CD8-positive, alpha-beta memory T cell (primary cell): ENCODE measurements at regions not wholly inside any gene's neighbourhood (a gene's known extent, or its start where the extent isn't known, plus 50 kb on each side); places are given as distances from the start of the nearest gene placed in this dataset.

Experiments used
- CTCF ChIA-PET: fragments of 350-600 bp; sonication (Branson Sonifier 250); formaldehyde crosslinking; loops from one replicate; lab custom pipeline; 2021; ENCODE audit warnings: antibody characterized with exemption; lab: Charles Lee
- POLR2A ChIA-PET: fragments of 350-600 bp; sonication (Branson Sonifier 250); formaldehyde crosslinking; loops from one replicate; lab custom pipeline; 2021; ENCODE audit warnings: antibody characterized with exemption; lab: Charles Lee
- DNase-seq, 5 donors: peaks; one replicate each; pipeline versions ENCODE4 v3.0.0 to v3.0.0-alpha.2; 2020 to 2022; ENCODE audit warnings: mixed read lengths in 1 of 5
- H3K27ac ChIP-seq: one replicate; pipeline ENCODE4 v1.7.0; 2013; ENCODE audit warnings: low read depth, mild to moderate bottlenecking, low read length, moderate library complexity
- H3K27me3 ChIP-seq: 2 replicates; pipeline ENCODE4 v1.7.0; 2013; ENCODE audit warnings: low read length, mild to moderate bottlenecking; ENCODE audit not compliant: insufficient read depth, poor library complexity, severe bottlenecking
- H3K36me3 ChIP-seq: 2 replicates; pipeline ENCODE4 v1.7.0; 2013; ENCODE audit warnings: mild to moderate bottlenecking, low read length, moderate library complexity; ENCODE audit not compliant: insufficient read depth
- H3K4me1 ChIP-seq: 2 replicates; pipeline ENCODE4 v1.7.0; 2013; ENCODE audit warnings: mild to moderate bottlenecking, low read length, moderate library complexity; ENCODE audit not compliant: insufficient read depth
- H3K4me3 ChIP-seq: 2 replicates; pipeline ENCODE4 v1.7.0; 2013; ENCODE audit warnings: mild to moderate bottlenecking, low read length
- H3K9me3 ChIP-seq: 2 replicates; pipeline ENCODE4 v1.7.0; 2013; ENCODE audit warnings: mild to moderate bottlenecking, low read length
- H3K27ac Mint-ChIP-seq, 8 donors: one replicate each; pipeline ENCODE4 v1.8.0; 2020 to 2021; ENCODE audit warnings: mixed read lengths in 8 of 8, mild to moderate bottlenecking in 6 of 8, inconsistent platforms in 3 of 8, moderate library complexity in 3 of 8
- H3K27me3 Mint-ChIP-seq, 2 donors: one replicate each; pipeline ENCODE4 v1.8.0; 2020 to 2021; ENCODE audit warnings: mixed read lengths in 2 of 2, mild to moderate bottlenecking in 1 of 2, moderate library complexity in 1 of 2
- H3K36me3 Mint-ChIP-seq, 3 donors: one replicate each; pipeline ENCODE4 v1.8.0; 2020 to 2021; ENCODE audit warnings: mixed read lengths in 3 of 3, inconsistent platforms in 1 of 3, mild to moderate bottlenecking in 1 of 3
- H3K4me1 Mint-ChIP-seq, 3 donors: one replicate each; pipeline ENCODE4 v1.8.0; 2020 to 2021; ENCODE audit warnings: mixed read lengths in 3 of 3, inconsistent platforms in 1 of 3, mild to moderate bottlenecking in 1 of 3
- H3K4me3 Mint-ChIP-seq, 7 donors: one replicate each; pipeline ENCODE4 v1.8.0; 2020 to 2021; ENCODE audit warnings: mixed read lengths in 7 of 7, mild to moderate bottlenecking in 6 of 7, moderate library complexity in 4 of 7, inconsistent platforms in 2 of 7
- H3K9me3 Mint-ChIP-seq, 5 donors: one replicate each; pipeline ENCODE4 v1.8.0; 2020 to 2022; ENCODE audit warnings: mixed read lengths in 5 of 5, mild to moderate bottlenecking in 3 of 5, moderate library complexity in 2 of 5, inconsistent platforms in 1 of 5

GRCh38 chrX:26295425-26295824 is 79.5 kb downstream of the MAGEB5 start:
- POLR2A ChIA-PET: no interaction called here
- Mint-ChIP-seq H3K4me3 (no peak overlapping the region), H3K27ac (no peak overlapping the region), H3K36me3 (no peaks in the 10 kb centered on the region), H3K9me3 (peaks cover 2 to 10% (median 4%) of the 10 kb centered on the region in 5 donors), H3K4me1 (no peaks in the 10 kb centered on the region), H3K27me3 (peaks cover 0 to 2% of the 10 kb centered on the region in 2 donors)
- Histone ChIP-seq H3K36me3 (no peaks in the 10 kb centered on the region), H3K4me1 (no peaks in the 10 kb centered on the region), H3K27ac (no peak overlapping the region), H3K9me3 (no peaks in the 10 kb centered on the region), H3K4me3 (no peak overlapping the region), H3K27me3 (no peaks in the 10 kb centered on the region)
- CTCF ChIA-PET: no interaction called here
- no peak for DNase-seq

GRCh38 chrX:26286836-26287235 is 70.9 kb downstream of the MAGEB5 start:
- Histone ChIP-seq H3K4me1 (no peaks in the 10 kb centered on the region), H3K27ac (no peak overlapping the region), H3K27me3 (no peaks in the 10 kb centered on the region), H3K9me3 (no peaks in the 10 kb centered on the region), H3K36me3 (no peaks in the 10 kb centered on the region), H3K4me3 (no peak overlapping the region)
- ChIA-PET CTCF (no interaction called here), POLR2A (no interaction called here)
- no peaks in the 10 kb centered on the region for H3K27me3 Mint-ChIP-seq
- peaks cover 3 to 19% (median 6%) of the 10 kb centered on the region in 5 donors for H3K9me3 Mint-ChIP-seq
- H3K4me1 Mint-ChIP-seq: no peaks in the 10 kb centered on the region
- peaks cover 0 to 8% (median 0%) of the 10 kb centered on the region in 3 donors for H3K36me3 Mint-ChIP-seq
- no peak overlapping the region for H3K4me3 Mint-ChIP-seq
- H3K27ac Mint-ChIP-seq: no peak overlapping the region
- DNase-seq: no peak
